T-cell (primary cell): ENCODE measurements at regions not wholly inside any gene's neighbourhood (a gene's known extent, or its start where the extent isn't known, plus 50 kb on each side); places are given as distances from the start of the nearest gene placed in this dataset.

Experiments used
- ATAC-seq, 4 experiments: fragments of 200-7000 bp in 3 of 4; fragments of 150-1000 bp in 1 of 4; cut with Tn5 transposase; replicated peaks in 1 of 4; 1 replicate in 3 of 4; 2 replicates in 1 of 4; pipeline ENCODE4 v1.10.0; 2021; ENCODE audit warnings: moderate library complexity in 3 of 4, mild to moderate bottlenecking in 2 of 4, moderate number of reproducible peaks in 1 of 4
- CTCF ChIA-PET, 2 donors: fragments of 300-600 bp; sonication (Branson Sonifier 250); formaldehyde crosslinking; loops; one replicate each; lab custom pipeline; 2022; ENCODE audit warnings: antibody characterized with exemption in 2 of 2; lab: Charles Lee
- POLR2A ChIA-PET, 2 donors: fragments of 300-600 bp; sonication (Branson Sonifier 250); formaldehyde crosslinking; loops; one replicate each; lab custom pipeline; 2022; ENCODE audit warnings: antibody characterized with exemption in 2 of 2; lab: Charles Lee
- DNase-seq, 35 experiments: peaks; one replicate each; pipeline versions ENCODE4 v3.0.0 to v3.0.0-alpha.2; 2013 to 2023
- H3K27ac ChIP-seq: one replicate; pipeline ENCODE4 v1.5.1; 2013; ENCODE audit warnings: low read length
- H3K27me3 ChIP-seq, 2 experiments: replicated peaks in 1 of 2; 1 replicate in 1 of 2; 2 replicates in 1 of 2; pipeline versions ENCODE4 v1.6.1 to v1.7.0; 2013; ENCODE audit warnings: low read length in 1 of 2, mixed read lengths in 1 of 2; ENCODE audit not compliant: control insufficient read depth in 2 of 2, insufficient read depth in 2 of 2; ENCODE audit errors: extremely low read depth in 1 of 2
- H3K36me3 ChIP-seq, 2 donors: 1 replicate in 1 of 2; 2 replicates in 1 of 2; pipeline versions ENCODE4 v1.6.1 to v1.7.0; 2013; ENCODE audit warnings: low read length in 1 of 2; ENCODE audit not compliant: control insufficient read depth in 2 of 2, insufficient read depth in 1 of 2; ENCODE audit errors: extremely low read depth in 1 of 2
- H3K4me1 ChIP-seq, 2 experiments: 1 replicate in 1 of 2; 2 replicates in 1 of 2; pipeline versions ENCODE4 v1.6.1 to v1.7.0; 2013; ENCODE audit warnings: low read length in 2 of 2, mixed read lengths in 1 of 2; ENCODE audit not compliant: insufficient read depth in 2 of 2, control insufficient read depth in 1 of 2; ENCODE audit errors: extremely low read depth in 1 of 2
- H3K4me3 ChIP-seq, 2 donors: 1 replicate in 1 of 2; 2 replicates in 1 of 2; pipeline versions ENCODE4 v1.5.1 to v1.7.0; 2013; ENCODE audit warnings: mild to moderate bottlenecking in 2 of 2, low read length in 1 of 2, moderate library complexity in 1 of 2; ENCODE audit not compliant: control insufficient read depth in 1 of 2; ENCODE audit errors: extremely low read depth in 1 of 2
- H3K9me3 ChIP-seq: 2 replicates; pipeline ENCODE4 v1.7.0; 2013
- H3K27ac Mint-ChIP-seq, 2 donors: one replicate each; pipeline ENCODE4 v1.8.0; 2020 to 2021; ENCODE audit warnings: mild to moderate bottlenecking in 2 of 2, mixed read lengths in 2 of 2
- H3K27me3 Mint-ChIP-seq, 2 donors: one replicate each; pipeline ENCODE4 v1.8.0; 2021 to 2022; ENCODE audit warnings: mixed read lengths in 2 of 2
- H3K36me3 Mint-ChIP-seq: one replicate; pipeline ENCODE4 v1.8.0; 2021; ENCODE audit warnings: mixed read lengths
- H3K4me1 Mint-ChIP-seq, 3 donors: one replicate each; pipeline ENCODE4 v1.8.0; 2020 to 2022; ENCODE audit warnings: mixed read lengths in 3 of 3, mild to moderate bottlenecking in 1 of 3
- H3K4me3 Mint-ChIP-seq, 3 donors: one replicate each; pipeline ENCODE4 v1.8.0; 2020 to 2022; ENCODE audit warnings: mild to moderate bottlenecking in 3 of 3, mixed read lengths in 3 of 3, moderate library complexity in 3 of 3
- H3K9me3 Mint-ChIP-seq, 3 donors: one replicate each; pipeline ENCODE4 v1.8.0; 2020 to 2022; ENCODE audit warnings: mixed read lengths in 3 of 3
- WGBS: methylation state at CpG from one replicate; pipeline ENCODE4 v1.1.5; 2013; ENCODE audit warnings: missing lambda C conversion rate; ENCODE audit not compliant: insufficient coverage; 5-methylcytosine and 5-hydroxymethylcytosine counted together

- Mint-ChIP-seq H3K4me3 (no peak overlapping the region), H3K27ac (no peak overlapping the region), H3K9me3 (no peaks in the 10 kb centered on the region), H3K4me1 (peaks cover 3 to 9% (median 5%) of the 10 kb centered on the region in 3 donors), H3K36me3 (no peaks in the 10 kb centered on the region), H3K27me3 (no peaks in the 10 kb centered on the region)
- H3K4me3 ChIP-seq, result no peak overlapping the region
- DNase-seq, result no peak
- whole genome bisulfite sequencing, result 75% methylated on average over 1 of the region's 3 CpGs
- H3K36me3 ChIP-seq, result no peaks in the 10 kb centered on the region
- no peaks in the 10 kb centered on the region for H3K9me3 ChIP-seq
- ChIA-PET CTCF (interaction anchor here in 1 of 2 donors (0.6 kb wide), 1 partner anchor 536 kb away, joined by 3 read pairs; no protein-coding TSS in a partner anchor), POLR2A (no interaction called here)
- ATAC-seq, result no peak
- H3K27me3 ChIP-seq, result no peaks in the 10 kb centered on the region
- peaks cover 0 to 5% of the 10 kb centered on the region in 2 experiments for H3K4me1 ChIP-seq
- no peak overlapping the region for H3K27ac ChIP-seq
Observed at GRCh38 chr7:17524746-17525145, 226.3 kb downstream of the AHR start.

GRCh38 chr7:17526621-17527020, 228.2 kb downstream of the AHR start:
- POLR2A ChIA-PET, result no interaction called here
- H3K36me3 ChIP-seq, result no peaks in the 10 kb centered on the region

GRCh38 chr7:17528636-17529035, 230.2 kb downstream of the AHR start:
- no peak overlapping the region for H3K27ac ChIP-seq
- CTCF ChIA-PET, result interaction anchor here in 1 of 2 donors (1.0 kb wide), 1 partner anchor 520 kb away, joined by 3 read pairs; no protein-coding TSS in a partner anchor
- ATAC-seq (no peak), DNase-seq (no peak)
- H3K4me1 ChIP-seq, result peaks cover 0 to 3% of the 10 kb centered on the region in 2 experiments
- no peaks in the 10 kb centered on the region for H3K9me3 ChIP-seq
- Mint-ChIP-seq H3K27me3 (peaks cover 3 to 5% of the 10 kb centered on the region in 2 donors), H3K27ac (no peak overlapping the region), H3K36me3 (no peaks in the 10 kb centered on the region), H3K4me1 (peaks cover 3 to 16% (median 10%) of the 10 kb centered on the region in 3 donors), H3K4me3 (no peak overlapping the region), H3K9me3 (no peaks in the 10 kb centered on the region)
- H3K36me3 ChIP-seq, result no peaks in the 10 kb centered on the region
- POLR2A ChIA-PET, result no interaction called here
- H3K4me3 ChIP-seq, result no peak overlapping the region
- H3K27me3 ChIP-seq, result no peaks in the 10 kb centered on the region

More at GRCh38 chr7:17526621-17527020, 228.2 kb downstream of the AHR start:
- H3K27ac ChIP-seq, result no peak overlapping the region
- no peaks in the 10 kb centered on the region for H3K9me3 ChIP-seq
- DNase-seq, result no peak
- CTCF ChIA-PET, result no interaction called here
- H3K4me1 ChIP-seq, result peaks cover 0 to 3% of the 10 kb centered on the region in 2 experiments
- H3K36me3 Mint-ChIP-seq, result no peaks in the 10 kb centered on the region
- no peak overlapping the region for H3K4me3 Mint-ChIP-seq
- peaks cover 3 to 13% (median 8%) of the 10 kb centered on the region in 3 donors for H3K4me1 Mint-ChIP-seq
- peaks cover 0 to 3% of the 10 kb centered on the region in 2 donors for H3K27me3 Mint-ChIP-seq
- no peaks in the 10 kb centered on the region for H3K27me3 ChIP-seq
- ATAC-seq, result no peak
- H3K4me3 ChIP-seq, result no peak overlapping the region
- no peak overlapping the region for H3K27ac Mint-ChIP-seq
- H3K9me3 Mint-ChIP-seq, result no peaks in the 10 kb centered on the region

- DNase-seq (no peak), ATAC-seq (no peak)
- Histone ChIP-seq H3K4me1 (no peaks in the 10 kb centered on the region), H3K4me3 (no peak overlapping the region), H3K27me3 (no peaks in the 10 kb centered on the region), H3K9me3 (no peaks in the 10 kb centered on the region), H3K36me3 (no peaks in the 10 kb centered on the region), H3K27ac (no peak overlapping the region)
- Mint-ChIP-seq H3K36me3 (no peaks in the 10 kb centered on the region), H3K4me3 (no peak overlapping the region), H3K27me3 (peaks cover 3 to 5% of the 10 kb centered on the region in 2 donors), H3K4me1 (peaks cover 0 to 7% (median 5%) of the 10 kb centered on the region in 3 donors), H3K9me3 (no peaks in the 10 kb centered on the region), H3K27ac (no peak overlapping the region)
- POLR2A ChIA-PET, result interaction anchor here in 1 of 2 donors (0.6 kb wide), 1 partner anchor 612 kb away, joined by 3 read pairs; no protein-coding TSS in a partner anchor
- CTCF ChIA-PET, result interaction anchor here (0.7 to 0.9 kb wide), 3 partner anchors 14 to 468 kb away, joined by 3 read pairs; no protein-coding TSS in a partner anchor
- no CpG with 5 or more reads among the region's 2 CpGs for WGBS
Observed at GRCh38 chr7:17530244-17530643, 231.8 kb downstream of the AHR start.

GRCh38 chr7:17530741-17531421, 232.4 kb downstream of the AHR start:
- no peaks in the 10 kb centered on the region for H3K36me3 ChIP-seq
- H3K4me3 ChIP-seq, result no peak overlapping the region
- Mint-ChIP-seq H3K27me3 (peaks cover 3 to 5% of the 10 kb centered on the region in 2 donors), H3K27ac (no peak overlapping the region), H3K9me3 (no peaks in the 10 kb centered on the region), H3K36me3 (no peaks in the 10 kb centered on the region), H3K4me1 (peaks cover 0 to 7% (median 5%) of the 10 kb centered on the region in 3 donors), H3K4me3 (no peak overlapping the region)
- ChIA-PET CTCF (interaction anchor here (0.7 to 0.9 kb wide), 3 partner anchors 13 to 468 kb away, joined by 3 read pairs; no protein-coding TSS in a partner anchor), POLR2A (no interaction called here)
- no peaks in the 10 kb centered on the region for H3K9me3 ChIP-seq
- ATAC-seq (no peak), DNase-seq (peak in 1 of 35 experiments; percentile 15)
- no peaks in the 10 kb centered on the region for H3K4me1 ChIP-seq
- no peaks in the 10 kb centered on the region for H3K27me3 ChIP-seq
- WGBS, result 80% methylated on average over 1 of the region's 5 CpGs
- no peak overlapping the region for H3K27ac ChIP-seq

- H3K4me1 Mint-ChIP-seq, result peaks cover 0 to 7% (median 5%) of the 10 kb centered on the region in 3 donors
- Histone ChIP-seq H3K36me3 (no peaks in the 10 kb centered on the region), H3K4me3 (no peak overlapping the region), H3K27ac (no peak overlapping the region), H3K27me3 (no peaks in the 10 kb centered on the region), H3K9me3 (no peaks in the 10 kb centered on the region), H3K4me1 (no peaks in the 10 kb centered on the region)
- H3K9me3 Mint-ChIP-seq, result no peaks in the 10 kb centered on the region
- no CpG with 5 or more reads among the region's 2 CpGs for WGBS
- H3K27me3 Mint-ChIP-seq, result peaks cover 7 to 8% of the 10 kb centered on the region in 2 donors
- no peak for DNase-seq
- no peak overlapping the region for H3K4me3 Mint-ChIP-seq
- ChIA-PET POLR2A (no interaction called here), CTCF (no interaction called here)
- H3K27ac Mint-ChIP-seq, result no peak overlapping the region
- H3K36me3 Mint-ChIP-seq, result no peaks in the 10 kb centered on the region
- ATAC-seq, result no peak
Observed at GRCh38 chr7:17532861-17533404, 234.5 kb downstream of the AHR start.
